Ascending aorta (tissue), 2 donors: ENCODE measurements at regions not wholly inside any gene's neighbourhood (a gene's known extent, or its start where the extent isn't known, plus 50 kb on each side); places are given as distances from the start of the nearest gene placed in this dataset.

ENCODE experiments used
- DNase-seq, 2 donors: peaks; one replicate each; pipeline ENCODE4 v3.0.0-alpha.2; 2019; ENCODE audit warnings: low spot score in 2 of 2
- H3K27ac ChIP-seq, 2 donors: fragments of 200-600 bp; sonication (generic); one replicate each; pipeline ENCODE4 v1.5.1; 2016 to 2017; ENCODE audit warnings: mild to moderate bottlenecking in 1 of 2
- H3K27me3 ChIP-seq: fragments of 200-600 bp; sonication (generic); one replicate; pipeline ENCODE4 v1.5.1; 2017
- H3K36me3 ChIP-seq, 2 donors: fragments of 200-600 bp; sonication (generic); one replicate each; pipeline ENCODE4 v1.5.1; 2016
- H3K4me1 ChIP-seq, 2 donors: fragments of 200-600 bp; sonication (generic); one replicate each; pipeline ENCODE4 v1.5.1; 2016 to 2017; ENCODE audit warnings: mild to moderate bottlenecking in 1 of 2
- H3K4me3 ChIP-seq, 2 donors: fragments of 200-600 bp; sonication (generic); one replicate each; pipeline ENCODE4 v1.5.1; 2016 to 2017; ENCODE audit warnings: mild to moderate bottlenecking in 1 of 2
- H3K9me3 ChIP-seq, 2 donors: fragments of 200-600 bp; sonication (generic); one replicate each; pipeline ENCODE4 v1.5.1; 2016
- CTCF ChIP-seq, 3 experiments: fragments of 200-600 bp in 2 of 3; fragments of 450-650 bp in 1 of 3; sonication (generic) in 2 of 3; IDR thresholded peaks; one replicate each; pipeline ENCODE4 v1.5.1; 2016 to 2019; ENCODE audit warnings: antibody characterized with exemption in 3 of 3, mild to moderate bottlenecking in 1 of 3, moderate library complexity in 1 of 3
- intact Hi-C: fragments of 100-400 bp; cut with DNase I; formaldehyde crosslinking; loops from one replicate; pipeline ENCODE4 v1.15.1; 2023

- H3K4me1 ChIP-seq, result no peaks in the 10 kb centered on the region
- DNase-seq, result no peak
Measured at GRCh38 chr9:79477955-79478771, 93.6 kb upstream of the TLE4 start.

GRCh38 chr9:79480639-79481038, 91.1 kb upstream of the TLE4 start:
- intact Hi-C loops, result no loop called here
- no peaks in the 10 kb centered on the region for H3K27me3 ChIP-seq
- H3K36me3 ChIP-seq, result no peaks in the 10 kb centered on the region
- no peaks in the 10 kb centered on the region for H3K4me1 ChIP-seq
- TF ChIP-seq CTCF (IDR thresholded peaks at IDR 0.05), result no peak
- H3K27ac ChIP-seq, result no peak overlapping the region
- H3K9me3 ChIP-seq, result no peaks in the 10 kb centered on the region
- H3K4me3 ChIP-seq, result no peak overlapping the region
- no peak for DNase-seq

More at GRCh38 chr9:79477955-79478771, 93.6 kb upstream of the TLE4 start:
- intact Hi-C loops, result no loop called here
- Histone ChIP-seq H3K36me3 (no peaks in the 10 kb centered on the region), H3K9me3 (no peaks in the 10 kb centered on the region), H3K27me3 (no peaks in the 10 kb centered on the region), H3K4me3 (no peak overlapping the region), H3K27ac (no peak overlapping the region)
- peak in 1 of 3 experiments; percentile 13 for TF ChIP-seq CTCF (IDR thresholded peaks at IDR 0.05)

- intact Hi-C loops, result no loop called here
- no peak for TF ChIP-seq CTCF (IDR thresholded peaks at IDR 0.05)
- DNase-seq, result no peak
- H3K4me3 ChIP-seq, result no peak overlapping the region
- H3K27me3 ChIP-seq, result no peaks in the 10 kb centered on the region
- no peaks in the 10 kb centered on the region for H3K4me1 ChIP-seq
- H3K27ac ChIP-seq, result no peak overlapping the region
- H3K9me3 ChIP-seq, result no peaks in the 10 kb centered on the region
- no peaks in the 10 kb centered on the region for H3K36me3 ChIP-seq
Measured at GRCh38 chr9:79481846-79482477, 89.8 kb upstream of the TLE4 start.

- Histone ChIP-seq H3K9me3 (no peaks in the 10 kb centered on the region), H3K27ac (no peak overlapping the region), H3K4me3 (no peak overlapping the region), H3K4me1 (no peaks in the 10 kb centered on the region), H3K27me3 (no peaks in the 10 kb centered on the region), H3K36me3 (no peaks in the 10 kb centered on the region)
- DNase-seq, result no peak
- no peak for TF ChIP-seq CTCF (IDR thresholded peaks at IDR 0.05)
- intact Hi-C loops, result no loop called here
Measured at GRCh38 chr9:79485258-79485657, 86.5 kb upstream of the TLE4 start.

- no peaks in the 10 kb centered on the region for H3K27me3 ChIP-seq
- intact Hi-C loops, result no loop called here
- H3K27ac ChIP-seq, result no peak overlapping the region
- no peaks in the 10 kb centered on the region for H3K36me3 ChIP-seq
- TF ChIP-seq CTCF (IDR thresholded peaks at IDR 0.05), result no peak
- no peaks in the 10 kb centered on the region for H3K9me3 ChIP-seq
- no peaks in the 10 kb centered on the region for H3K4me1 ChIP-seq
- no peak for DNase-seq
- H3K4me3 ChIP-seq, result no peak overlapping the region
Measured at GRCh38 chr9:79489261-79490000, 82.3 kb upstream of the TLE4 start.
